ENCODE measurements at regions not wholly inside any gene's neighbourhood (a gene's known extent, or its start where the extent isn't known, plus 50 kb on each side); places are given as distances from the start of the nearest gene placed in this dataset.

DNA sequence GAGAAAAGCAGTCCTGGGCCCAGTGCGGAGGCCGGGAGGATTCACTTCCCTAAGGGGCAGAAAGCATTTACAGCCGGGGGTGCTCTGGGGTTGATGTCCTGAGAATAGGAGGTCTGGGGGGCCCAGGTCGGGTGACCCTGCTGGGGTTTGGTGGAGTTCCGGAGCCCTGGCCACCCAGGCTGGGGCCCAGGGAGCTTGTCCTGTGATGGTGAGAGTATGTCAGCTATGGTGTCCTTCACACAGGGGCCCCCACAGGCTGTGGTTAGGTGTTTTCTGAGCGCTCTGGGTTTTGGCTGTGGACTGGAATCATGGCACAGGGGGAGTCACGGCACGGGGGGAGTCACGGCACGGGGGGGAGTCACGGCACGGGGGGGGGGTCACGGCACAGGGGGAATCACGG lies 54.5 kb upstream of the TMEM18 start:
- no peak for FAIRE-seq
- no peak for DNase-seq (ENCODE audit: insufficient read length, low spot score)

DNA sequence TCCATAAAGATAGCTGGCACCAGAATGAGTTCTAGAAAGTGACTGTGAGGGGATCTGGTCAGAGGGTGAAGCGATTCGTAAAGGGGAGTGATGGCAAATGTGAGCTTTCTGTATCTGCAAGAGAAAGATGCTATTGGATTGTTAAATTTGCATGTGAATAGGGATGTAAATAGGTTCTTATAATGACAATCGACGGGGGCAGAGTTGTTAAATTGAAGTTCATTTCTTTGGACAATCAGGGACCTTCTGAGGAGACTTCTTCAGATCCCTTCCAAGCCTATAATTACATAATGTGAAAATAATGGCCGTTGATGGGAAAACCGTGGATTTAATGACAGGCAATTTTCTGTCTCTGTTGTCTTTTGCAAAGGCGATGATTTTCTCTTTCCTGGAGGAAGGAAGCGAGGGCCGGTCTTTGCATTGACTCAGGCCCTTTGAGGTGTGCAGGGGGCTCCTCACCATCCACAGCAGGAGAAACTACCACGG lies 52.2 kb upstream of the TMEM18 start:
- DNase-seq (ENCODE audit: insufficient read length, low spot score) (no peak), FAIRE-seq (no peak)

DNA sequence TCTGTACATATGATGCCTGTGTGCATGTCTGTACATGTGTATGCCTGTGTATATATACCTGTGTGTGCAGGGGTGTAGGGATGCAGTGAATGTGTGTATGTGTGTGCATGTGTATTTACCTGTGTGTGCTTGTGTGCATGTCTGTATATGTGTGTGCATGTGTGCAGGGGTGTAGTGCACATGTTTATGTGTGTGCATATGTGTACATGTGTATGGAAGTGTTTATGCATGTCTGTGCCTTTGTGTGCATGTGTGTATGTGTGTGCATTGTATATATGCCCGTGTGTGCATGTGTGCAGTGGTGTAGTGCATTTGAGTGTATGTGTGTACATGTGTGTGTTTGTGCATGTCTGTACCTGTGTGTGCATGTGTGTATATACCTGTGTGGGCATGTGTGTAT lies 51.0 kb upstream of the TMEM18 start:
- FAIRE-seq (no peak), DNase-seq (ENCODE audit: insufficient read length, low spot score) (no peak)

DNA sequence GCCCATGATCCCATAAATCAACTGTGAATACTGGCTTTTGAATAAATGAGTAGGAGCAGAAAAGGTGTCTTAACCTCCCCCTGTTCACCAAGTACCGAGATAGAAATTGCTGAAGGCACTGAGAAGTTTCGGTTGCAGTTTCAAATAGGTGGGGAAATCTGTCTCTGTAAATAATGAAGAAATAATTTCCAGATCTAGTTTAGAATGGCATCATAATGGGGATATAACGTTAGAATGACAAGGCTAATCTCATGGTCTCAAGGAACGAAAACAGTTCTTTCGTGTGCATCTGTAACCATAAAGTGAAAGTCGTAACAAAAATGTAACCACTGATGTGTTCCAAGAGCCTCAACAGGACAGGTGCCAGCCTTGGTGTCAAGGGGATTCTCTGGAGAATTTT lies 49.9 kb upstream of the TMEM18 start:
- DNase-seq (ENCODE audit: insufficient read length, low spot score) (peak; percentile 46), FAIRE-seq (peak; percentile 74)

Measured in GM19239 (cell line).